ENCODE measurements at regions not wholly inside any gene's neighbourhood (a gene's known extent, or its start where the extent isn't known, plus 50 kb on each side); places are given as distances from the start of the nearest gene placed in this dataset.

- TF ChIP-seq, protein P1, sequence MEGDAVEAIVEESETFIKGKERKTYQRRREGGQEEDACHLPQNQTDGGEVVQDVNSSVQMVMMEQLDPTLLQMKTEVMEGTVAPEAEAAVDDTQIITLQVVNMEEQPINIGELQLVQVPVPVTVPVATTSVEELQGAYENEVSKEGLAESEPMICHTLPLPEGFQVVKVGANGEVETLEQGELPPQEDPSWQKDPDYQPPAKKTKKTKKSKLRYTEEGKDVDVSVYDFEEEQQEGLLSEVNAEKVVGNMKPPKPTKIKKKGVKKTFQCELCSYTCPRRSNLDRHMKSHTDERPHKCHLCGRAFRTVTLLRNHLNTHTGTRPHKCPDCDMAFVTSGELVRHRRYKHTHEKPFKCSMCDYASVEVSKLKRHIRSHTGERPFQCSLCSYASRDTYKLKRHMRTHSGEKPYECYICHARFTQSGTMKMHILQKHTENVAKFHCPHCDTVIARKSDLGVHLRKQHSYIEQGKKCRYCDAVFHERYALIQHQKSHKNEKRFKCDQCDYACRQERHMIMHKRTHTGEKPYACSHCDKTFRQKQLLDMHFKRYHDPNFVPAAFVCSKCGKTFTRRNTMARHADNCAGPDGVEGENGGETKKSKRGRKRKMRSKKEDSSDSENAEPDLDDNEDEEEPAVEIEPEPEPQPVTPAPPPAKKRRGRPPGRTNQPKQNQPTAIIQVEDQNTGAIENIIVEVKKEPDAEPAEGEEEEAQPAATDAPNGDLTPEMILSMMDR (IDR thresholded peaks at IDR 0.05; ENCODE audit: borderline replicate concordance, extremely low read depth, low read length, poor library complexity, severe bottlenecking): no peak
- no peak for TF ChIP-seq EZH2 (IDR thresholded peaks at IDR 0.05; ENCODE audit: borderline replicate concordance, low read depth, low read length, severe bottlenecking)
Measured at GRCh38 chr4:104909376-104909775, 237.3 kb upstream of the TET2 start.

Data from DND-41 (cell line).